ENCODE measurements at regions not wholly inside any gene's neighbourhood (a gene's known extent, or its start where the extent isn't known, plus 50 kb on each side); places are given as distances from the start of the nearest gene placed in this dataset.

DNA sequence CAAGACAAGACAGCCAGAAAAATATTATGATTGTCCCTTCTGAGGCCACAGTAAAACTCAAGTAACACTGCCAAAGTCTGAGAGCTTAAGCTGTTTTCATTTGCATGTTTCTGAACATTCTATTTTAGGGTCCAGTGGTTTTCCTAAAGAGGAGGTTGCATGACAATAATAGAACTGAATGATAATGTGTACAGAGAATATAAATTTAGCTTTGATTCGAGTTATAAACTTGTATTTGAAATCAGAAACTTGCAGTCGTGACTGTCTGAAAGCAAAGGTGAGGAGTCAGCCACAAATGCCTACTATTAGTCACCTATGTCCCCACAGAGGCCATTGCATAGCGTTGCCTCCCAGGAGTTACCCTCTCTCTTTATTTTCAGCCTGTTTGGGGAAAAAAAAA, 363.1 kb upstream of the ADGRL2 start:
- Histone ChIP-seq H3K36me3 (ENCODE audit: low read depth, missing control alignments) (no peaks in the 10 kb centered on the region), H3K9me3 (no peaks in the 10 kb centered on the region), H3K4me1 (no peaks in the 10 kb centered on the region), H3K4me3 (no peak overlapping the region), H3K27me3 (no peaks in the 10 kb centered on the region), H3K27ac (no peak overlapping the region)
- no peak for DNase-seq
- intact Hi-C loops (cut with DNase I; ENCODE audit: low total_unique reads): no loop called here
- TF ChIP-seq POLR2A (IDR thresholded peaks at IDR 0.05): no peak
- TF ChIP-seq, protein P1, sequence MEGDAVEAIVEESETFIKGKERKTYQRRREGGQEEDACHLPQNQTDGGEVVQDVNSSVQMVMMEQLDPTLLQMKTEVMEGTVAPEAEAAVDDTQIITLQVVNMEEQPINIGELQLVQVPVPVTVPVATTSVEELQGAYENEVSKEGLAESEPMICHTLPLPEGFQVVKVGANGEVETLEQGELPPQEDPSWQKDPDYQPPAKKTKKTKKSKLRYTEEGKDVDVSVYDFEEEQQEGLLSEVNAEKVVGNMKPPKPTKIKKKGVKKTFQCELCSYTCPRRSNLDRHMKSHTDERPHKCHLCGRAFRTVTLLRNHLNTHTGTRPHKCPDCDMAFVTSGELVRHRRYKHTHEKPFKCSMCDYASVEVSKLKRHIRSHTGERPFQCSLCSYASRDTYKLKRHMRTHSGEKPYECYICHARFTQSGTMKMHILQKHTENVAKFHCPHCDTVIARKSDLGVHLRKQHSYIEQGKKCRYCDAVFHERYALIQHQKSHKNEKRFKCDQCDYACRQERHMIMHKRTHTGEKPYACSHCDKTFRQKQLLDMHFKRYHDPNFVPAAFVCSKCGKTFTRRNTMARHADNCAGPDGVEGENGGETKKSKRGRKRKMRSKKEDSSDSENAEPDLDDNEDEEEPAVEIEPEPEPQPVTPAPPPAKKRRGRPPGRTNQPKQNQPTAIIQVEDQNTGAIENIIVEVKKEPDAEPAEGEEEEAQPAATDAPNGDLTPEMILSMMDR (IDR thresholded peaks at IDR 0.05): no peak
- 63 to 67% methylated on average over 3 of the region's 3 CpGs for WGBS, 2 donors

GRCh38 chr1:81437213-81437612, 363.5 kb upstream of the ADGRL2 start:
- Histone ChIP-seq H3K36me3 (ENCODE audit: low read depth, missing control alignments) (no peaks in the 10 kb centered on the region), H3K4me3 (no peak overlapping the region), H3K27ac (no peak overlapping the region), H3K9me3 (no peaks in the 10 kb centered on the region), H3K27me3 (no peaks in the 10 kb centered on the region), H3K4me1 (no peaks in the 10 kb centered on the region)
- WGBS, 2 donors: 58 to 76% methylated on average over 1 of the region's 1 CpG
- TF ChIP-seq, protein P1 (IDR thresholded peaks at IDR 0.05): no peak
- TF ChIP-seq POLR2A (IDR thresholded peaks at IDR 0.05): no peak
- DNase-seq: no peak
- intact Hi-C loops (cut with DNase I; ENCODE audit: low total_unique reads): no loop called here

GRCh38 chr1:81435175-81435574, 365.6 kb upstream of the ADGRL2 start:
- no peaks in the 10 kb centered on the region for H3K27me3 ChIP-seq
- DNase-seq: no peak
- no peak overlapping the region for H3K4me3 ChIP-seq
- 79 to 87% methylated on average over 1 of the region's 1 CpG for WGBS, 2 donors
- H3K27ac ChIP-seq: no peak overlapping the region
- H3K4me1 ChIP-seq: no peaks in the 10 kb centered on the region
- TF ChIP-seq POLR2A (IDR thresholded peaks at IDR 0.05): no peak
- no peaks in the 10 kb centered on the region for H3K36me3 ChIP-seq (ENCODE audit: low read depth, missing control alignments)
- H3K9me3 ChIP-seq: no peaks in the 10 kb centered on the region
- intact Hi-C loops (cut with DNase I; ENCODE audit: low total_unique reads): no loop called here

DNA sequence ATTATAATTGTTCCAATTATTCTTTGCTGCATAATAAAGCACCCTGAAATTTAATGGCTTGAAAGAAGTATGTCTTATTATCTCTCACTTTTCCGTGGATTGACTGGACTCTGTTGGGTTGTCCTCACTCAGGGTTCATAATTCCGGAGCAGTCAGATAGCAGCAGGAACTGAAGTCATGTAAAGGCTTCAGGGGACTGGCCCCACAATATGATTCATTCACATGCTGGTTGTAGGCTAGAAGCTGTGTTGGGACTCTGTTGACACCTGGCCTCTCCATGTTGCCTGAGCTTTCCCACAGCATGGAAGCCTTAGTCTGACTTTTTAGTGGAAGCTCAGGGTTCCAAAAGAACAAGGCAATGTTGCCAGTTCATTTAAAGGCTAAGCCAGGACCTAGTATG, 367.1 kb upstream of the ADGRL2 start:
- no peak for TF ChIP-seq POLR2A (IDR thresholded peaks at IDR 0.05)
- TF ChIP-seq, protein P1 (IDR thresholded peaks at IDR 0.05): no peak
- 54 to 89% methylated on average over 2 of the region's 2 CpGs for WGBS, 2 donors
- H3K9me3 ChIP-seq: no peaks in the 10 kb centered on the region
- H3K36me3 ChIP-seq (ENCODE audit: low read depth, missing control alignments): no peaks in the 10 kb centered on the region
- no peak overlapping the region for H3K4me3 ChIP-seq
- H3K4me1 ChIP-seq: no peaks in the 10 kb centered on the region
- DNase-seq: no peak
- H3K27me3 ChIP-seq: no peaks in the 10 kb centered on the region
- H3K27ac ChIP-seq: no peak overlapping the region
- intact Hi-C loops (cut with DNase I; ENCODE audit: low total_unique reads): no loop called here

GRCh38 chr1:81432654-81433109, 368.1 kb upstream of the ADGRL2 start:
- WGBS, 2 donors: 61 to 73% methylated on average over 8 of the region's 8 CpGs
- no peaks in the 10 kb centered on the region for H3K27me3 ChIP-seq
- TF ChIP-seq, protein P1 (IDR thresholded peaks at IDR 0.05): no peak
- no peak for TF ChIP-seq POLR2A (IDR thresholded peaks at IDR 0.05)
- intact Hi-C loops (cut with DNase I; ENCODE audit: low total_unique reads): no loop called here
- no peak overlapping the region for H3K4me3 ChIP-seq
- H3K36me3 ChIP-seq (ENCODE audit: low read depth, missing control alignments): no peaks in the 10 kb centered on the region
- no peak overlapping the region for H3K27ac ChIP-seq
- no peaks in the 10 kb centered on the region for H3K4me1 ChIP-seq
- no peak for DNase-seq
- no peaks in the 10 kb centered on the region for H3K9me3 ChIP-seq
